ENCODE measurements at regions not wholly inside any gene's neighbourhood (a gene's known extent, or its start where the extent isn't known, plus 50 kb on each side); places are given as distances from the start of the nearest gene placed in this dataset.

GRCh38 chr4:81698538-81699296 lies 227.0 kb upstream of the RASGEF1B start:
- TF ChIP-seq CTCF (IDR thresholded peaks at IDR 0.05; ENCODE audit: poor library complexity, severe bottlenecking): no peak
- no peak for TF ChIP-seq POLR2AphosphoS5 (IDR thresholded peaks at IDR 0.05)
- no peak for TF ChIP-seq EZH2 (IDR thresholded peaks at IDR 0.05; ENCODE audit: borderline replicate concordance, insufficient read depth, low read length, poor library complexity, severe bottlenecking)
- no peak for TF ChIP-seq REST (IDR thresholded peaks at IDR 0.05; ENCODE audit: borderline replicate concordance)
